Astrocyte of the spinal cord (primary cell): ENCODE measurements at regions not wholly inside any gene's neighbourhood (a gene's known extent, or its start where the extent isn't known, plus 50 kb on each side); places are given as distances from the start of the nearest gene placed in this dataset.

ENCODE experiments used
- DNase-seq: peaks from one replicate; pipeline ENCODE4 v3.0.0; 2011; ENCODE audit warnings: low read depth, low spot score
- H3K4me3 ChIP-seq: 2 replicates; pipeline ENCODE4 v1.5.1; 2011; ENCODE audit warnings: low read depth, mild to moderate bottlenecking, low read length, moderate library complexity
- CTCF ChIP-seq: IDR thresholded peaks from 2 replicates; pipeline ENCODE4 v1.5.1; 2012; ENCODE audit warnings: low read depth, mild to moderate bottlenecking, low read length, inconsistent platforms
- in situ Hi-C: cut with HindIII; loops from 2 replicates; pipeline ENCODE4 v1.10.0; 2017; ENCODE audit warnings: low sequenced_read_pairs

DNA sequence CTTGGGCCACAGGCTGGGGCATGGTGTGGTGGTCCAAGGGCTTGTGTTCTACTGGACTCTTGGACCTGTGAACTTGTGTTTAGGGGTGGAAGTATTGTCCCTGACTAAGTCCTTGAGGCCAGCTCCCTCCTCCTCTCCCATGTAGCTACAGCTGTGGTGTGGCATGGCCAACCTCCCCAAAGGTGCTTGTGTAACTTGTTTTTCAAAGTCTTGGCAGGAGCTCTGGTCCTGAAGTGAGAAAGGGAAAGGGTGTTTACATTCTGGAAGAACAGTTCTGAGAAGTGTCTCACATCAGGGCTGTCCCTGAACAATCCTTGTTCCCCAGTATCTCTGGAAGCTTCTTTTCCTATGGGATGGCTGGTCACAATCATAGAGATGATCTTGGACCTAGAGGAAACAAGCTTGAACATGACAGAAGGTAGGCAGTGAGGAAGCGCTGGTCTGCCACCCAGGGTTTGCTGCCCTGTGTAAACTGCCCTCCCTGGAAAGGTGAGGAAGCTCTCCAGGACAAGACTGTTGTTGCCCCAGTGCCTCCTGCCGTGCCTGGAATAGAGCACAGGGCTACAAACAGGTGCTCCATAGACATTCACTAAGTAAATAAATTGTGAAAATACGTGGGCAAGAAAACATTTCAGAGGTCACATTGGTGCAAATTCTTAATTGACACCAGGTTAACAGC lies 64.6 kb upstream of the KLF9 start:
- no peak for TF ChIP-seq CTCF
- in situ Hi-C loops: loop anchor here (25.0 kb wide), 1 partner anchor 142 kb away; no protein-coding TSS in a partner anchor
- peak; percentile 50 for DNase-seq
- no peak overlapping the region for H3K4me3 ChIP-seq

GRCh38 chr9:70477907-70478480 lies 63.5 kb upstream of the KLF9 start:
- TF ChIP-seq CTCF: no peak
- DNase-seq: no peak
- in situ Hi-C loops: loop anchor here (25.0 kb wide), 1 partner anchor 141 kb away; no protein-coding TSS in a partner anchor
- H3K4me3 ChIP-seq: no peak overlapping the region

- in situ Hi-C loops: loop anchor here (25.0 kb wide), 1 partner anchor 140 kb away; no protein-coding TSS in a partner anchor
- H3K4me3 ChIP-seq: no peak overlapping the region
- DNase-seq: peak; percentile 69
- no peak for TF ChIP-seq CTCF
These were observed 62.8 kb upstream of the KLF9 start for GRCh38 chr9:70477146-70477745.

- no peak for TF ChIP-seq CTCF
- in situ Hi-C loops: loop anchor here (25.0 kb wide), 1 partner anchor 138 kb away; no protein-coding TSS in a partner anchor
- DNase-seq: no peak
- H3K4me3 ChIP-seq: no peak overlapping the region
These were observed 60.8 kb upstream of the KLF9 start for GRCh38 chr9:70475211-70475610.

DNA sequence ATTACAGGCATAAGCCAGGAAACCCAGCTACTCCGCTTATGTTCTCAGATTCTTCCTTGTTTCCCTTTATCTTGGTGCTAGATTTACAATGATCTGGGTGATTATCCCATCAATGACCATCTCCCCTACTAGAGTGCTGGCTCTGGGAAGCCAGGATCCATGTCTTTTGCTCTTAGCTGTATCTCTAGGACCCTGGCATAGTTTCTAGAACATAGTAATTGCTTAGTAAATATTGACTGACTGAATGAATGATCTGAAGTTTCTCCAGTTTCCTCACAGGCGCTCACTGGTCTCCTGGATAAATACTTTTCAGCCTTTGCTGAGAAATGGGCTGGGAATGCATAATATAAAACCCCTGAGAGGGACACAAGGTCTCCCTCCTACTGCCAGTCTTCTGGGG lies 60.0 kb upstream of the KLF9 start:
- no peak overlapping the region for H3K4me3 ChIP-seq
- DNase-seq: no peak
- TF ChIP-seq CTCF: no peak
- in situ Hi-C loops: no loop called here

DNA sequence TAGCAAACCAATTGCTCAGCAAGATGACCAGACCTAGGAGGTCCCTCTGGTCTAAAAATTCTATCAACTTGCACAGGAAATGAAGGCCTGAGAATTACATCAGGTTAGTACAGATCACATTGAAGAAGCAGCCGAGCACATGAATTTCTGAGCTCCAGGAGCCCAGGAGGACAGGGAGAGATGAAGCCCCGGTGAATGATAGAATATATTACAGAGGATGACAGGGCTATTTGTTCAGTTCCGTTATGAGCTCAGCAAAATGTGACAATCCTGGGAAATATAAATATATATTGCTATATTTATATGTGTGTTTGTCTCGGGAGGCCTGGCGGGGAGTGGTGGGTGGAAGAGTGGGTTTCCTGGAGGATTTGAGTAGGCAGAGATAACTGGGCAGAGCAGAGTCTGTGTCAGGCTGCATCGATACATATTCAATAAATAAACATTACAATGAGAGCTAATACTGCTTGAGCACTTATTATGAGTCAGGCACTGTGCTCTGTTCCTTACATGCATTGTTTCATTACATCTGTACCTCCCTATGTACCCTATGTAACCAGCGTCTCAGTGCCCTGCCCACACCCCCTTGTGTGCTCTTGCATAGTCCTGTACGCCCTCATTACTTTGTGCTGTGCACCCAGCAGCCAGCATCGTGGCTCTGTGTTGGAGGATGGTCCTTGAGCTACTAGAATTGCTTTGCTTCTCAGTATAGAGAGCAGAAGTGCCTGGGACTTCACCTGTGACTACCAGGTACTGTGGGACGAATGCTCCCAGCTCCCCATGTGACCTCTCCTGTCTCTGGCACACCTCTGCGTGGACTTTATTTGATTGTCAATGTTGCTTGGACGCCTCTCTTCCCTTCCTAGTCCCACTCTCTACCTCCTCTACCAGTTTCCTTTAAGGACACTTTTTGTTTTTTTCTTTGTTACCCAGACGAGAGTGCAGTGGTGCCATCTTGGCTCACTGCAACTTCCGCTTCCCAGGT lies 58.1 kb upstream of the KLF9 start:
- in situ Hi-C loops: no loop called here
- no peak overlapping the region for H3K4me3 ChIP-seq

More for the DNA sequence above, 58.1 kb upstream of the KLF9 start:
- no peak for TF ChIP-seq CTCF
- DNase-seq: no peak
